Stimulated activated CD4-positive, alpha-beta T cell treated with anti-CD3 and anti-CD28 coated beads, Interleukin-2, amount 100 ng/mL, for 24 hours (primary cell): ENCODE measurements at regions not wholly inside any gene's neighbourhood (a gene's known extent, or its start where the extent isn't known, plus 50 kb on each side); places are given as distances from the start of the nearest gene placed in this dataset.

Experiments used
- DNase-seq, 2 donors: peaks; one replicate each; pipeline ENCODE4 v3.0.0-alpha.2; 2020

GRCh38 chr2:134190062-134190806, 63.6 kb upstream of the MGAT5 start:
- no peak for DNase-seq

- DNase-seq = no peak
These were observed 63.1 kb upstream of the MGAT5 start for GRCh38 chr2:134190807-134191203.

DNA sequence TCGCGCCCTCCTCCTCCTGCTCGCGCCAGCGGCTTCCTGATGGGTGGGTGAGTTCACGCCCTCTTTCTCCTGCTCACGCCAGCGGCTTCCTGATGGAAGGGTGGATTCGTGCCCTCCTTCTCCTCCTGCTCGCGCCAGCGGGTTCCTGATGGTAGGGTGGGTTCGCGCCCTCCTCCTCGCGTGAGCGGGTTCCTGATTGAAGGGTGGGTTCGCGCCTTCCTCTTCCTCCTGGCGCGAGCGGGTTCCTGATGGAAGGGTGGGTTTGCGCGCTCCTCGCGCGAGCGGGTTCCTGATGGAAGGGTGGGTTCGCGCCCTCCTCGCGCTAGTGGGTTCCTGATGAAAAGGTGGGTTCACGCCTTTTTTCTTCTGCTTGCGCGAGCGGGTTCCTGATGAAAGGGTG, 62.0 kb upstream of the MGAT5 start:
- DNase-seq = no peak

GRCh38 chr2:134193006-134193405, 60.9 kb upstream of the MGAT5 start:
- no peak for DNase-seq

DNA sequence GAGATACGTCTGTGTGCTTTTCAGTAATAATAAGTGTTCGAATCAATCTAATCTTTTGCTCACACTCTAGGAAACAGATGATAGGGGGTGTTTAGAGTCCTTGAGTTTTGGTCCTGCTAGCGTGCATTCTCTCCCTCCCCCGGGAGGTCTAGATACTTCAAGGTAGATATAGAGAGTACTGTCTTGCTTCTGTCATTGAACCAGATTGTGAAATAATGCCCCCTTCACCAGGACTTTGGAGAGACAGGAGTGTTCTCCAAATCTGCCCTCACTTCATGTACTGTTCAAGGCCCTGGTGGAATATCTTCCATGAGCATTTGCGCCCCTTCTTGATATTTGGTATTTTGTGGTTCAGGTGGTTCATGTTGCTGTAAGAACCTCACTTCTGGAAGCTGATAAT, 59.4 kb upstream of the MGAT5 start:
- no peak for DNase-seq

DNA sequence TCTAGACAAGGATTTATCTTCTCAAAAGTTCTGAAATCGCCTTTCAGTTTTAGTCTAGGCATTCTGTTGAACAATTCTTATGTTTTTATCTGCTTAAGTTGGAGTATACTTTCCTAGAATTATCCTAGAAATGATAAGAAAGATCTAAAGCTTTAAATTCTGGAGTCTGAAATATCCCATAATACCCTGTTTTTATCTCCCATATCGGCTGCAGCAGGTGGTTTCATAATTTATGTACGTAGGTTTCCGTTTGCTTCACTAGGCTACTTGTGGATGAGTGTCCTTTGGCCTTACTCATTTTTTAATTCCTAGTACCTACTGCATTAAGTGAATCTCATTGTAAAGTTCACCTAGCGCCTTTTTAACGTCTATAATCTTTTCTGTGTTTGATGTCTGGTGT, 58.5 kb upstream of the MGAT5 start:
- DNase-seq = no peak

GRCh38 chr2:134197445-134197844, 56.4 kb upstream of the MGAT5 start:
- no peak for DNase-seq

- DNase-seq = no peak
These were observed 55.8 kb upstream of the MGAT5 start for GRCh38 chr2:134198006-134198634.

GRCh38 chr2:134199123-134199522, 54.7 kb upstream of the MGAT5 start:
- DNase-seq = no peak

- DNase-seq = no peak
These were observed 53.7 kb upstream of the MGAT5 start for GRCh38 chr2:134200036-134200618.

GRCh38 chr2:134201533-134201932, 52.3 kb upstream of the MGAT5 start:
- no peak for DNase-seq

GRCh38 chr2:134202371-134202770, 51.5 kb upstream of the MGAT5 start:
- no peak for DNase-seq

GRCh38 chr2:134203175-134203574, 50.7 kb upstream of the MGAT5 start:
- DNase-seq = no peak
